H9 (cell line): ENCODE measurements at regions not wholly inside any gene's neighbourhood (a gene's known extent, or its start where the extent isn't known, plus 50 kb on each side); places are given as distances from the start of the nearest gene placed in this dataset.
"Not testable (repeated sequence)": the region's sequence is repeated elsewhere in the genome, so short reads cannot be mapped to it uniquely, and the experiment has no call there.

Experiments used
- DNase-seq: peaks from one replicate; pipeline ENCODE4 v3.0.0-alpha.2; 2017
- H2AFZ ChIP-seq: one replicate; pipeline ENCODE4 v1.6.1; 2013; ENCODE audit warnings: mild to moderate bottlenecking, low read length, control low read depth, moderate library complexity
- H2AK5ac ChIP-seq: 2 replicates; pipeline ENCODE4 v1.6.1; 2013; ENCODE audit warnings: low read length, control low read depth, mixed read lengths; ENCODE audit not compliant: insufficient read length
- H2BK120ac ChIP-seq: one replicate; pipeline ENCODE4 v1.6.1; 2013; ENCODE audit warnings: low read depth, mild to moderate bottlenecking, low read length, control low read depth, inconsistent platforms; ENCODE audit not compliant: poor library complexity, severe bottlenecking
- H2BK12ac ChIP-seq: 2 replicates; pipeline ENCODE4 v1.6.1; 2013; ENCODE audit warnings: low read length, control low read depth, mixed read lengths, low read depth; ENCODE audit not compliant: insufficient read length
- H2BK15ac ChIP-seq: 2 replicates; pipeline ENCODE4 v1.6.1; 2013; ENCODE audit warnings: low read depth, low read length, control low read depth
- H2BK20ac ChIP-seq: one replicate; pipeline ENCODE4 v1.6.1; 2013; ENCODE audit warnings: low read depth, mild to moderate bottlenecking, low read length, control low read depth, inconsistent platforms; ENCODE audit not compliant: poor library complexity, severe bottlenecking
- H2BK5ac ChIP-seq: 2 replicates; pipeline ENCODE4 v1.6.1; 2013; ENCODE audit warnings: low read length, control low read depth, mixed read lengths; ENCODE audit not compliant: insufficient read length
- H3K14ac ChIP-seq: 2 replicates; pipeline ENCODE4 v1.6.1; 2013; ENCODE audit warnings: low read length, control low read depth; ENCODE audit not compliant: insufficient read depth
- H3K18ac ChIP-seq: 2 replicates; pipeline ENCODE4 v1.6.1; 2013; ENCODE audit warnings: low read depth, mild to moderate bottlenecking, mixed read lengths, low read length, control low read depth; ENCODE audit not compliant: insufficient read length
- H3K23ac ChIP-seq: 2 replicates; pipeline ENCODE4 v1.6.1; 2013; ENCODE audit warnings: low read length, control low read depth, mixed read lengths, low read depth; ENCODE audit not compliant: insufficient read length
- H3K23me2 ChIP-seq: 2 replicates; pipeline ENCODE4 v1.6.1; 2013; ENCODE audit warnings: low read depth, mild to moderate bottlenecking, mixed read lengths, low read length, control low read depth; ENCODE audit not compliant: insufficient read length, poor library complexity, severe bottlenecking
- H3K27ac ChIP-seq: 2 replicates; pipeline ENCODE4 v1.5.1; 2013; ENCODE audit warnings: low read length, control low read depth, mixed read lengths, low read depth; ENCODE audit not compliant: insufficient read length
- H3K27me3 ChIP-seq: 2 replicates; pipeline ENCODE4 v1.6.1; 2013; ENCODE audit warnings: low read length, control low read depth, inconsistent platforms; ENCODE audit not compliant: insufficient read depth
- H3K4ac ChIP-seq: 2 replicates; pipeline ENCODE4 v1.6.1; 2013; ENCODE audit warnings: low read depth, mild to moderate bottlenecking, control low read depth, inconsistent platforms, low read length, moderate library complexity
- H3K4me1 ChIP-seq: 2 replicates; pipeline ENCODE4 v1.6.1; 2013; ENCODE audit warnings: low read length, control low read depth, inconsistent platforms; ENCODE audit not compliant: insufficient read depth
- H3K4me2 ChIP-seq: 2 replicates; pipeline ENCODE4 v1.6.1; 2013; ENCODE audit warnings: low read length, control low read depth, mixed read lengths; ENCODE audit not compliant: insufficient read length, insufficient read depth
- H3K56ac ChIP-seq: 2 replicates; pipeline ENCODE4 v1.6.1; 2013; ENCODE audit warnings: low read depth, mild to moderate bottlenecking, mixed read lengths, low read length, control low read depth; ENCODE audit not compliant: insufficient read length
- H3K79me1 ChIP-seq: 2 replicates; pipeline ENCODE4 v1.6.1; 2013; ENCODE audit warnings: low read depth, mild to moderate bottlenecking, moderate library complexity, low read length, control low read depth, inconsistent platforms; ENCODE audit not compliant: insufficient read depth, poor library complexity, severe bottlenecking
- H3K79me2 ChIP-seq: 2 replicates; pipeline ENCODE4 v1.6.1; 2013; ENCODE audit warnings: low read length, control low read depth, inconsistent platforms; ENCODE audit not compliant: insufficient read depth
- H3K9ac ChIP-seq: 2 replicates; pipeline ENCODE4 v1.6.1; 2013; ENCODE audit warnings: low read length, control low read depth, mixed read lengths; ENCODE audit not compliant: insufficient read length; ENCODE audit errors: extremely low read depth
- H3K9me3 ChIP-seq: one replicate; pipeline ENCODE4 v1.6.1; 2013; ENCODE audit warnings: low read depth, low read length, inconsistent platforms; ENCODE audit not compliant: control insufficient read depth
- H3T11ph ChIP-seq: one replicate; pipeline ENCODE4 v1.6.1; 2013; ENCODE audit warnings: mild to moderate bottlenecking, low read length, control low read depth, inconsistent platforms
- H4K20me1 ChIP-seq: one replicate; pipeline ENCODE4 v1.6.1; 2013; ENCODE audit not compliant: control insufficient read depth, insufficient read length, insufficient read depth
- H4K5ac ChIP-seq: 2 replicates; pipeline ENCODE4 v1.6.1; 2013; ENCODE audit warnings: low read depth, mild to moderate bottlenecking, mixed read lengths, low read length, control low read depth; ENCODE audit not compliant: insufficient read length
- H4K8ac ChIP-seq: replicated peaks from 2 replicates; pipeline ENCODE4 v1.6.1; 2013; ENCODE audit warnings: low read length, control low read depth, mixed read lengths, low read depth; ENCODE audit not compliant: insufficient read length
- H4K91ac ChIP-seq: 2 replicates; pipeline ENCODE4 v1.6.1; 2013; ENCODE audit warnings: low read depth, mild to moderate bottlenecking, moderate library complexity, mixed read lengths, low read length, control low read depth; ENCODE audit not compliant: insufficient read length
- H3K27ac Mint-ChIP-seq, 3 experiments: 2 replicates in 2 of 3; 3 replicates in 1 of 3; pipeline ENCODE4 v1.8.0; 2020 to 2021; ENCODE audit warnings: mixed read lengths in 3 of 3, mild to moderate bottlenecking in 1 of 3, moderate library complexity in 1 of 3
- H3K27me3 Mint-ChIP-seq: 2 replicates; pipeline ENCODE4 v1.8.0; 2021; ENCODE audit warnings: low read depth, mild to moderate bottlenecking, moderate library complexity, mixed read lengths
- H3K36me3 Mint-ChIP-seq, 3 experiments: 2 replicates in 2 of 3; 3 replicates in 1 of 3; pipeline ENCODE4 v1.8.0; 2020 to 2021; ENCODE audit warnings: low read depth in 3 of 3, mixed read lengths in 3 of 3; ENCODE audit not compliant: insufficient read depth in 1 of 3
- H3K4me1 Mint-ChIP-seq, 2 experiments: 2 replicates each; pipeline ENCODE4 v1.8.0; 2020; ENCODE audit warnings: mixed read lengths in 2 of 2
- H3K4me3 Mint-ChIP-seq, 2 experiments: 2 replicates in 1 of 2; 3 replicates in 1 of 2; pipeline ENCODE4 v1.8.0; 2020 to 2021; ENCODE audit warnings: mild to moderate bottlenecking in 2 of 2, mixed read lengths in 2 of 2, moderate library complexity in 1 of 2
- H3K9me3 Mint-ChIP-seq, 2 experiments: 2 replicates in 1 of 2; 3 replicates in 1 of 2; pipeline ENCODE4 v1.8.0; 2020; ENCODE audit warnings: mild to moderate bottlenecking in 2 of 2, mixed read lengths in 2 of 2, moderate library complexity in 1 of 2
- WGBS: extraction: QIAGEN DNeasy Blood & Tissue Kit; methylation state at CpG from one replicate; pipeline ENCODE4 v1.1.7; 2013; ENCODE audit warnings: missing lambda C conversion rate, low lambda C conversion rate, mixed read lengths; ENCODE audit not compliant: insufficient read length; ENCODE audit errors: extremely low coverage; 5-methylcytosine and 5-hydroxymethylcytosine counted together
- TF ChIP-seq, protein P1 (sequence below): fragments of 200-600 bp; sonication (generic); conservative IDR thresholded peaks from 3 replicates; pipeline ENCODE4 v1.8.0; 2021; ENCODE audit warnings: antibody characterized with exemption, mild to moderate bottlenecking

DNA sequence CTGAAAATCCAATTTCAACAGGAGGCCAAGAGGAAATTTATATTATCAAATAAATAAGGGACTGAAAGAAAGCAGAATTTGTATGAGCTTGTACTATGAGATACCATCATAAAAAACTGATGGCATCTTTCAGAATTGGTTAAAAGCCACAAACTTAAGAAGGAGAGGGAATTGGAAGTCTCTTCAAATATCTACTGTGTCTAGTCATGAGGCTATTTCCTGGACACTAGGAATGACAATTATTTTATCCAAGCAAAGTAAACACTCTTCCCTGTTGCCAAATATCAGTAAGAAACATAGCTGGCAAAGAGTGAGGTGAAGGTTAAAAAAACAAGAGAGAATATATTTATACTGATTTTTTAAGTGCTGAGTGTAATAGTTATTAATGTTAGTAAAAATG is 101.5 kb upstream of the ARRDC3 start:
- Histone ChIP-seq H3K27ac (no peak overlapping the region), H3K4me2 (no peak overlapping the region), H4K91ac (no peak overlapping the region), H4K5ac (no peak overlapping the region), H2BK20ac (no peak overlapping the region), H2AK5ac (no peak overlapping the region), H3K23ac (no peak overlapping the region), H2BK12ac (no peak overlapping the region), H3K79me2 (no peaks in the 10 kb centered on the region), H4K8ac (no peak overlapping the region), H2BK15ac (no peak overlapping the region), H2BK120ac (no peak overlapping the region), H4K20me1 (no peaks in the 10 kb centered on the region), H3K27me3 (no peaks in the 10 kb centered on the region), H3K23me2 (no peaks in the 10 kb centered on the region), H3K4me1 (no peaks in the 10 kb centered on the region), H3K9ac (no peak overlapping the region), H3K56ac (no peak overlapping the region), H3K79me1 (no peaks in the 10 kb centered on the region), H3K4ac (no peak overlapping the region), H3T11ph (no peak overlapping the region), H3K14ac (no peak overlapping the region), H3K18ac (no peak overlapping the region), H2AFZ (no peak overlapping the region), H3K9me3 (no peaks in the 10 kb centered on the region), H2BK5ac (no peak overlapping the region)
- DNase-seq: no peak
- Mint-ChIP-seq H3K9me3 (peaks cover 0 to 1% of the 10 kb centered on the region in 2 experiments; a peak in 1 of 5 replicates), H3K4me3 (no peak overlapping the region), H3K27me3 (no peaks in the 10 kb centered on the region), H3K36me3 (peaks cover 0 to 6% (median 3%) of the 10 kb centered on the region in 3 experiments; a peak in 1 of 7 replicates), H3K27ac (no peak overlapping the region), H3K4me1 (peaks cover 12 to 15% of the 10 kb centered on the region in 2 experiments)
- TF ChIP-seq, protein P1, sequence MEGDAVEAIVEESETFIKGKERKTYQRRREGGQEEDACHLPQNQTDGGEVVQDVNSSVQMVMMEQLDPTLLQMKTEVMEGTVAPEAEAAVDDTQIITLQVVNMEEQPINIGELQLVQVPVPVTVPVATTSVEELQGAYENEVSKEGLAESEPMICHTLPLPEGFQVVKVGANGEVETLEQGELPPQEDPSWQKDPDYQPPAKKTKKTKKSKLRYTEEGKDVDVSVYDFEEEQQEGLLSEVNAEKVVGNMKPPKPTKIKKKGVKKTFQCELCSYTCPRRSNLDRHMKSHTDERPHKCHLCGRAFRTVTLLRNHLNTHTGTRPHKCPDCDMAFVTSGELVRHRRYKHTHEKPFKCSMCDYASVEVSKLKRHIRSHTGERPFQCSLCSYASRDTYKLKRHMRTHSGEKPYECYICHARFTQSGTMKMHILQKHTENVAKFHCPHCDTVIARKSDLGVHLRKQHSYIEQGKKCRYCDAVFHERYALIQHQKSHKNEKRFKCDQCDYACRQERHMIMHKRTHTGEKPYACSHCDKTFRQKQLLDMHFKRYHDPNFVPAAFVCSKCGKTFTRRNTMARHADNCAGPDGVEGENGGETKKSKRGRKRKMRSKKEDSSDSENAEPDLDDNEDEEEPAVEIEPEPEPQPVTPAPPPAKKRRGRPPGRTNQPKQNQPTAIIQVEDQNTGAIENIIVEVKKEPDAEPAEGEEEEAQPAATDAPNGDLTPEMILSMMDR: no peak

DNA sequence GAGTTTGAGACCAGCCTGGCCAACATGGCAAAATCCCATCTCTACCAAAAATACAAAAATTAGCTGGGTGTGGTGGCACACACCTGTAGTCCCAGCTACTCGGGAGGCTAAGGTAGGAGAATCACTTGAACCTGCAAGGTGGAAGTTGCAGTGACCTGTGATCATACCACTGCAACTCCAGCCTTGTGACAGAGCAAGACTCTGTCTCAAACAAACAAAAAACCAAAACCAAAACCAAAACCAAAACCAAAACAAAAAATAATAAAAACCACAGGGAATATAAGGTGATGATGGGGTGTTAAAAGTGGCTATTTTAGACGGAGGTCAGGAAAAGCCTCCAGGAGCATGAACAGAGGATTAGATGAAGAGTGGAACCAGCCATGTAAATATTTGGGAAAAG is 96.3 kb upstream of the ARRDC3 start:
- H3K4me1 ChIP-seq, H3K9me3 ChIP-seq, H4K91ac ChIP-seq, H3K4me2 ChIP-seq, H3K4me1 Mint-ChIP-seq, H2AK5ac ChIP-seq, H2AFZ ChIP-seq, H3K56ac ChIP-seq, H3K4ac ChIP-seq, H2BK20ac ChIP-seq, H3K23me2 ChIP-seq, H3K36me3 Mint-ChIP-seq, H3K23ac ChIP-seq, H3K9ac ChIP-seq, H3K4me3 Mint-ChIP-seq, H4K8ac ChIP-seq, H3K27me3 Mint-ChIP-seq, H3K79me2 ChIP-seq, H2BK12ac ChIP-seq, H3K27ac ChIP-seq, H3K9me3 Mint-ChIP-seq, H3K18ac ChIP-seq, H3K27me3 ChIP-seq, H4K20me1 ChIP-seq, H2BK120ac ChIP-seq, H3K79me1 ChIP-seq, H3T11ph ChIP-seq, H4K5ac ChIP-seq, H3K27ac Mint-ChIP-seq, H2BK15ac ChIP-seq, H2BK5ac ChIP-seq, H3K14ac ChIP-seq, DNase-seq: not testable (repeated sequence)
- WGBS: no CpG with 5 or more reads among the region's 2 CpGs
